HG02852 (cell line): ENCODE measurements at regions not wholly inside any gene's neighbourhood (a gene's known extent, or its start where the extent isn't known, plus 50 kb on each side); places are given as distances from the start of the nearest gene placed in this dataset.
A peak's percentile ranks its signal among the peaks of the same experiment; 100 is the strongest.
"Not testable (repeated sequence)": the region's sequence is repeated elsewhere in the genome, so short reads cannot be mapped to it uniquely, and the experiment has no call there.

Source experiments
- ATAC-seq: cut with Tn5 transposase; IDR thresholded peaks from one replicate; pipeline ENCODE4 v1.9.1; 2021; ENCODE audit warnings: mild to moderate bottlenecking, moderate library complexity; ENCODE audit not compliant: unreplicated experiment

DNA sequence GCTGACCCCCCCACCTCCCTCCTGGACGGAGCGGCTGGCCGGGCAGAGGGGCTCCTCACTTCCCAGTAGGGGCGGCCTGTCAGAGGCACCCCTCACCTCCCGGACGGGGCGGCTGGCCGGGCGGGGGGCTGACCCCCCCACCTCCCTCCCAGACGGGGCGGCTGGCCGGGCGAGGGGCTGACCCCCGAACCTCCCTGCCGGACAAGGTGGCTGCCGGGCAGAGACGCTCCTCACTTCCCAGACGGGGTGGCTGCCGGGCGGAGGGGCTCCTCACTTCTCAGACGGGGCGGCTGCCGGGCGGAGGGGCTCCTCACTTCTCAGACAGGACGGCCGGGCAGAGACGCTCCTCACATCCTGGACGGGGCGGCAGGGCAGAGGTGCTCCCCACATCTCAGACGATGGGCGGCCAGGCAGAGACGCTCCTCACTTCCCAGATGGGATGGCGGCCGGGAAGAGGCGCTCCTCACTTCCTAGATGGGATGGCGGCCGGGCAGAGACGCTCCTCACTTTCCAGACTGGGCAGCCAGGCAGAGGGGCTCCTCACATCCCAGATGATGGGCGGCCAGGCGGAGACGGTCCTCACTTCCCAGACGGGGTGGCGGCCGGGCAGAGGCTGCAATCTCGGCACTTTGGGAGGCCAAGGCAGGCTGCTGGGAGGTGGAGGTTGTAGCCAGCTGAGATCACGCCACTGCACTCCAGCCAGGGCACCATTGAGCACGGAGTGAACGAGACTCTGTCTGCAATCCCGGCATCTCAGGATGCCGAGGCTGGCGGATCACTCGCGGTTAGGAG, 66.2 kb upstream of the PAPPA2 start:
- ATAC-seq: not testable (repeated sequence)

DNA sequence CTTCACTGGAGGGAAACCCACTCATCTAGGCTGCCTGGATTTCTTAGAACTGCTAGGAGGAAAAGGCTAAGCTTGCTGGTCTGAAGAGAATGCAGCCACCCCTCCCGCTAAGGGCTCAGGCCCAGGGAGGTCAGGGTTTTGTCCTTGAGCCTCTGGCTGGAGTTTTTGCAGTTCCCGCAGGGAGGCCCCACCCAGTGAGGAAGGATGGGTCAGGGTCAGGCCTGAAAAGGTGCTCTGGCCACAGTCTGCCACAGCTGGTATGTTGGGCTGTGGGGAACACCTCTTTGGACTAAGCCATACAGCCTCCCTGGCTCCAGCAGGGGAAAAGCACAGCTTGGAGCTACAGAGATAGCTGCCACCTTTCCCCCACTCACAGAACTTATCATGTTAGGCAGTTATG, 71.4 kb upstream of the PAPPA2 start:
- ATAC-seq: no peak

DNA sequence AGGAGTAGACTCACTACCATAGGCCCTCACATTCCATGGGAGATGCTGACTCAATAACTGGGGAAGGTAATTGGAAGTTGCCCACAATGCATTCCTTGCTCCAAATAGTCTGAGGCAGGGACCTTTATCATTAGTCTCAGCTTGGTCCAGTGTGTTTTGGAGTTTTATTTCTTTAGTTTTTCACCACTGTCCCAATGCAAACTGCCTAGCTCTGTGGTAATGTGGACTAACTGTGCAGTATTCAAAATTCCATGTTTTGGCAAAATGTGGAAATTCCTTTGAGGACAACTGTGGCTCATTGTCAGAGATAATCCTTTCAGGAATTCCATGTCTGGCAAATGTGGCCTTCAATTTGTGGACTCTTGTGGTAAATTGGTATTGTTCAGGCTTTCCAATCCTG, 78.1 kb upstream of the PAPPA2 start:
- no peak for ATAC-seq

DNA sequence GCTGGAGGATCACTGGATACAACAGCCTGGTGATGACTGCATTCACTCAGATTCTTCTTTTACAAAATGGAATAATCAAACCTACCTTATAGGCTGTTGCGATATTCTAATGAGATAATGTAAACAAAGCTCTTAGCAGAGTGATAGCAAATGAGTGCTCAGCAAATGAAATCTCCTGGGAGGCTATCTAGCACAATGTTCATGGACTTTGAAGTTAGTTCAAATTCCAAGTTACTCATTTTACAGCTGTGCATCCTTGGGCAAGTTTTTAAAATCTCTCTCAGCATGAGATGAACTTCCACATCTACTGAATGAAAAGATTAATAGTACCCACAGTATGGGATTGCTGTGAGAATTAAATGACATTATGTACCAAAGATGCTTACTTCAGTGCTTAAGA, 80.8 kb upstream of the PAPPA2 start:
- no peak for ATAC-seq

DNA sequence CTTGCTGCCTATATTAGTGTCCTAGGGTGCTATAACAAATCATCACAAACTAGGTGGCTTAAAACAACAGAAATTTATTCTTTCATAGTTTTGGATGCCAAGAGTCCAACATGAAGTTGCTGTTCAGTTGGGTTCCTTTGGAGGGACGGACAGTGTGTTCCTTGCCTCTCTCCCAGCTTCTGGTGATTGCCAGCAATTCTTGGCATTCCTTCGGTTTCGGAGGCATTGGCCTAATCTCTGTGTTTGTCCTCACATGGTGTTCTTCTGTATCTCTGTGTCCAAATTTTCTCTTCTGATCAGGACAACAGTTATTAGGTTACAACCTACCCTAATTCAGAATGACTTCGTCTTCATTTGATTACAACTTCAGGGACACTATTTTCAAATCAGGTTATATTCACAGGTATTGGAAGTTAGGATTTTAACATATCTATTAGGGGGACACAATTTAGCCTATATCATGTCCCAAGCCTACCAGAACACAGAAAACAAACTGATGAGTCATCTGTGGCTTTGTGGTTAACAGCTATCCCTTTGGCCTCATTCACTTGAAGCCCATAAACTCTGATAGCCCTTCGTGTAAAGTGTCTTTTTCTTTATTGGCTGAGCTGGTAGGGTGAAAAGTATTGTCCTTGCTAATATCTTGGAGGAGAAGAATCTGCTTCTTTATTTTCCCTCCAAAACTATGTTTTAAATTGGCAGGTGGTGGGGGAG, 83.2 kb upstream of the PAPPA2 start:
- no peak for ATAC-seq

DNA sequence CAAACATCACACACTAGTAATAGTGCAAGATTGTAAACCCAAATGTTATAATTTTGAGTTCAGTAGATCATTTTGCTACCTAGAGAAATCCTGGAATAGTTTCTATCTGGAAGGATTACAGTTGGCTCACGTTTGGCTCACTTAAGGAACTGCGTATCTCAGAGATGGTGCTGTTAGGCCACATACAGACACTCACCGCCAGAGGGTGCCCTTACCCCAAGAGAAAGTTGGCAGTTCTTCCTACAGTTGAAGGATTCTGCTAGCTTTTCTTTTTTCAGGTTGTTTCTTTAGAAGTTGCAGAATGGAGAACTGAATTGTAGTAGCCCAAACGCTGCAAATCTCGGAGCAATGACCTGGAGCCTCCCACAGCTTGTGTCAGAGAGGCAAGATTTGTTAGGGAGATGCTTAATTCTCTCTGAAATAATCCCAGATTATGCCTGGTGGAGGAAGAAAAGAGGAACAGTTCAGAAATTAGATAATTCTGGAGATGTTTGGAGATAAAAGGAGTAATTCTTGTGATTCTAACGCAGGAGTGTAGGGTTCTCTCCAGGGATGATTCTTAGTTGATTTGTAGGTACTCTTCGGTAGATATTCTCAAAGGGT, 87.9 kb upstream of the PAPPA2 start:
- peak; percentile 83 for ATAC-seq

DNA sequence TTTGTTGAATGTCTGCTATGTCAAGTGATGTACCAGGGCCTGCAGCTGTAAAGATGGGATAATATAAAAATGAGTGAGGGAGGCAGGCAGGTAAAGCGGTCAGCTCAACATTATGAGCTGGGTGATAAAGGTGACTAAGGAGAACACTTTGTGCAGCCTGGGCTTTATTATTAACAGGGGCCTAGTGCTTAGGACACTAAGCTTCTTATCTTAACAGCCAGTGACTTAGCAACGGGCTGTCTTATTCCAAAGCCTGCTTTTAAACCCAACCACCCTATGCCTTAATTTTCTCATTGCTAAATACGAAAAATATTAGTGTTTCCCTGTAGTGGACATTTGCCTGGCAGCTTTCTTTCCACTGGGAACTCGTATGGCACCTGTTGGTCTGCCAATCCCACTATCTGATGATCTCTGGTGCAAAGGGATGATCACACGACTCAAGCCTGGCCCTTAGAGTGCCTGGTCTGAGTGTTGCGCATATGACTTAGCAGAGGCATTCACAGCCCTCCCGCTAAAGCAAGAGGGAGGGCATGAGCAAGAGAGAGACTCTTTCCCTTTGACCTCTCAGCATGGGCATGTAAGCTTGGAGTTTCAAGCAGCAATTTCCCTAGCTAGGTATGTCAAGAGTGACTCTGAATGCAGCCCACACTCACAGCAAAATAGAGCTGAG, 98.6 kb upstream of the PAPPA2 start:
- ATAC-seq: no peak

DNA sequence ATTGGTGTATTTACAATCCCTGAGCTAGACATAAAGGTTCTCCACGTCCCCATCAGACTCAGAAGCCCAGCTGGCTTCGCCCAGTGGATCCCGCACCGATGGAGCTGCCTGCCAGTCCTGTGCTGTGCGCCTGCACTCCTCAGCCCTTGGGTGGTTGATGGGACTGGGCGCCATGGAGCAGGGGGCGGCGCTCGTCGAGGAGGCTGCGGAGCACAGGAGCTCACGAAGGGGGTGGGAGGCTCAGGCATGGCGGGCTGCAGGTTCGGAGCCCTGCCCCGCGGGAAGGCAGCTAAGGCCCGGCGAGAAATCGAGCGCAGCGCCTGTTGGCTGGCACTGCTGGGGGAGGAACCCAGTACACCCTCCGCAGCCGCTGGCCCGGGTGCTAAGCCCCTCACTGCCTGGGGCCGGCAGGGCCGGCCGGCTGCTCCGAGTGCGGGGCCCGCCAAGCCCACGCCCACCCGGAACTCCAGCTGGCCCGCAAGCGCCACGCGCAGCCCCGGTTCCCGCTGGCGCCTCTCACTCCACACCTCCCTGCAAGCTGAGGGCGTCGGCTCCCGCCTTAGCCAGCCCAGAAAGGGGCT, 113.8 kb upstream of the PAPPA2 start:
- not testable (repeated sequence) for ATAC-seq

DNA sequence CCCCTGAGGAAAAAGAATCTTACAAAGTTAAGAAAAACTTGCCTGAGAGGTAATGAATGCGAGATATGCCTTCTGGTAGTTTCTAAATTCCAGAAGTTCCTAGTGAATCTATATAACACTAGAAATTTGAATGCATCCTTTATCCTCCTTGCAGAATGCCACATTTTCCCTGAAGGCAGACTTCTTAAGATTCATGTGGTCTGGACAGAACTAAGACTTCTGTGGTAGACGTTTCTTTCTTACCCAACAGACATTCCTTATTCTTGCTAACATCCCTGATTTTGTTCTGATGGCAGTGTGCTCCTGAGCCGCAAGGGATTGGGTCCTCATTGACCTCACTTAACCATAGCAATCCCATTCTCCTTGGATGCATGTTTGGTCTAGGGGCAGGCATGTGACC, 121.3 kb upstream of the PAPPA2 start:
- no peak for ATAC-seq

DNA sequence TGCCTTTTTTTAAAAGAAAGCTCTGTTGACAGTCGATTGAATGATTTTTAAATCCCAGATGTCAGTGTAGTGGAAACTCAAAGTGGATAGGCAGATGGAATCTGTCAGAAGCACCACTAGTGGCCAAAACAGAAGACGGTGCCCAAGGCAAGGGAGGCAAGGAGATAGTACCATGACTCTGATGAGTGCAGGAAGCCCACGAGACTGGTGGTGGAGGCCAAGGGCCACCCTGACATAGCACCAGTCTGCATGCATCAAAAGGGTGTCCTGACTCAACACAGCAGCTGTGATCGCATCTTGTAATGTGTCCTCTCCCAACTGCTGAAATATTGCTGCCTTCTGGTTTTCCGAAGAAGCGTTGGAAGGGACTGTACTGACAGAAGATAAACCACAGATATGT, 124.1 kb upstream of the PAPPA2 start:
- no peak for ATAC-seq

DNA sequence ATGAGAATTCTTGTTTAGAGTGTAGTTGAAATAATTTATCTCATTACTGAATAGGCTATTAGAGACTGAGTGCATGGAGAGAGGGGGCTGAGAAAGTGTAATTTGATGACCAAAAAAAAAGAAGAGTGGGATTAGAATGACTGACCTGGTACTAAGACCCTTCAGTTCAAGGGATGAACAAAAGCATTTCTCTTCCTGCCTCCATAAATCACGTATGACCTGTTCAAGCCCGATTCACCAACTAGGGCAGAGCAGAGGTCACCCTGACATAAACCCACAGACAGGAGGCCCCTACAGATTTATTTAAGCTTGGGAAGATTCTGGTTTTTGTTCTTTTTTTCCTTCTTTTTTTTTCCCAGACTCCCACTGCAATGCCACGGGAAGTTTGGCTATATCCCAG, 123.7 kb upstream of the COP1 start:
- no peak for ATAC-seq

DNA sequence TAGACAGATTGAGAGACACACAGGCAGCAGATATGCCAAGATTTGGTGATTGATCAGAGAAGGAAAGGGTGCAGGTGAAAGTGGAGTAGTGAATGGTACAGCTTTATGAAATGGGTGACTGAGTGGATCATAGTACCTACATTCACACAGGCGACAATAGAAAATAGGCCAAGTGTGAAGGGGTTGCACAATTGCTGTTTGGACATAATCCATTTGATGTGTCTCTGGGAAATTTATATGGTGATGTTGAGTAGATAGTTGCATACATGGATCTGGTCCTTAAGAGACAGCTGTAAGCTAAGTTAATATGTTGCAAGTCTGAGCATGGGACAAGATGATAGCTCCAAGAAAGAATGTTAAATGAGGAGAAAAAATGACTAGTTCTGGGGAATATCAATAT, 118.6 kb upstream of the COP1 start:
- ATAC-seq: no peak

DNA sequence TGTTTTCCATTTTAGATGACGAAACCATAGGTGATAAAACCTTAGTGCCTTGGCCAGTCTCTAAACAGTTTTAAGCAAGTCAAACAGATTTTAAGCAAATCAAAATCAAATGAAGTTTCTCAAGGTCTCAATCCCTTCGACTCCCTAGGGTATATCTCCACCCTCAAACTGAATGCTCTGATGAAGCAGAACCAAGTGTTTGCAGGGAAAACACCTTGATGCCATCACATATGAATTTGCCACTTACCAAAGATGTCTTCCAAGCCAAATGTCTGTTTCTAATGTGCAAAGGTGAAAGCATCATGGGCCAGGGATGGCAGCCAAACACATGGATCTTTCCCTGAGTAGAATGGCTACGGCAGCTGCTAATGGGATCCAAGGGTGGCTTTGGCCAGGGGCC, 116.4 kb upstream of the COP1 start:
- ATAC-seq: no peak

DNA sequence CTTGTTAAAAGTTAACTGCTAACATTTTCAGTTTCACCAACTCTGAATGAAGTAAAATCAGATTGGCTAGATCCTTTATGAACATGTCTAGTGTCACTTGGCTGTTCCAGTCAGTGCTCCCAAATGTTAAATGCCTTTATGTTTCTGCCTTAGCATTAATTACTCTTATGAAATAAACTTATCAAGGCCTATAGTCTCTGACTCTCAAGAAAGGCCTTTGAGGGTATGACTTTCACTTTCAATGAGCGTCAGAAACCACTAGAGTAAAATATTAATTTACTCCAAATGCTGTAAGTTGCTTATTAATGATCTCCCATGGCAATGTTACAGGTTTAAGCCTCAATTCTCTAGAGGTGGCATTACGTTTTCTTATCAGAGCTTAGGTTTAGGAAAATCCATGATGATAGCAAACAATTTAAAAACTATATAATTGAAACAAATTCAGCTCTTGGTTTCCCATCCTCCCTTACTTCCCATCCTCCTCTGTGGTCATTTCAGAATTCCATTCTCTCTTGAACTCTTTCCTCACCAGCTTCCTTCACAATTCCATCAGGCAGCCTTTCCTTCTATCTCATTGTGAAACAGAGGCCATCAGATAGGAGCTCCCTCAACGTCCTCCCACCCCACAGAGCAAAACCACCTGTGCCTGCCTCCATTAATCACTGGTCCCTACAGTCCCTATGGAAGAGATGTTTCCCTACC, 108.6 kb upstream of the COP1 start:
- ATAC-seq: no peak

DNA sequence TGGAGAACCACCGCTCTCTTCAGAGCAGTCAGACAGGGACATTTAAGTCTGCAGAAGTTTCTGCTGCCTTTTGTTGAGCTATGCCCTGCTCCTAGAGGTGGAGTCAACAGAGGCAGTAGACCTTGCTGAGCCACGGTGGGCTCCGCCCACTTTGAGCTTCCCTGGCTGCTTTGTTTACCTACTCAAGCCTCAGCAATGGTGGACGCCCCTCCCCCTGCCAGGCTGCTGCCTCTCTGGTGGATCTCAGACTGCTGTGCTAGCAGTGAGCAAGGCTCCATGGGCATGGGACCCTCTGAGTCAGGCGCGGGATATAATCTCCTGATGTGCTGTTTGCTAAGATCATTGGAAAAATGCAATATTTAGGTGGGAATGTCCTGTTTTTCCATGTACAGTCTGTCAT, 89.5 kb upstream of the COP1 start:
- not testable (repeated sequence) for ATAC-seq

DNA sequence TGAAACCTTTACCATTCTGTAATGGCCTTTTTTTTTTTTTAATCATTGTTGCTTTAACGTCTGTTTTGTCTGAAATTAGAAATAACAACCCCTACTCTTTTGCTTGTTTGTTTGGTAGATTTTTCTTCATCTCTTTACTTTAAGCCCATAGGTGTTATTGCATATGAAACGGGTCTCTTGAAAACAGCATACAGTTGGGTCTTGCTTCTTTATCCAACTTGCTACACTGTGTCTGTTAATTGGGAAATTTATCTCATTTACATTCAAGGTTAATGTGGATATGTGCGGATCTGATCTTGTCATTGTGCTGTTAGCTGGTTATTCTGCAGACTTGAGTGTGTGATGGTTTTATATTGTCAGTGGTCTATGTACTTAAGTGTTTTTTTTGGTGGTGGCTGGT, 78.9 kb upstream of the COP1 start:
- no peak for ATAC-seq

DNA sequence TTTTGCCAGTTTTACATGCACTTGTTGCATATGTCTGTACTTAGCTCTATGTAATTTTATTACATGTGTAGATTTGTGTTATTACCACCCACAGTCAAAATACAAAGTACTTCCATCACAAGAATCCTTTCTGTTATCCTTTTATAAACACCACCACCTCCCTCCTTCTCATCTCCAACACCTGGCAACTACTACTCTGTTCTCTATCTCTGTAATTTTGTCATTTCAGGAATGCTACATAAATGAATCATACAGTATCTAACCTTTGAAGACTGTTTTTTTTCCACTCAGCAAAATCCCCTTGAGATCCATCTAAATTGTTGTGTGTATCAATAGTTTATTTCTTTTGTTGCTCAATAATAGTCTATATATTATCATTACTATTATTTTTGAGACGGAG, 64.5 kb upstream of the COP1 start:
- ATAC-seq: no peak
